ENCODE measurements at regions not wholly inside any gene's neighbourhood (a gene's known extent, or its start where the extent isn't known, plus 50 kb on each side); places are given as distances from the start of the nearest gene placed in this dataset.

- intact Hi-C loops (cut with micrococcal nuclease): no loop called here
Observed at GRCh38 chr10:131701131-131701947, 199.5 kb upstream of the PPP2R2D start.

More at GRCh38 chr10:131701131-131701947, 199.5 kb upstream of the PPP2R2D start:
- no peak overlapping the region for H3K4me3 ChIP-seq (replicated peaks in 1 of 3; ENCODE audit: low read depth in 2 of 3, low read length in 3 of 3)
- H3K9me3 ChIP-seq (replicated peaks in 1 of 2; ENCODE audit: control insufficient read depth in 1 of 2, insufficient read depth in 1 of 2, low read length in 2 of 2): peaks cover 0 to 4% of the 10 kb centered on the region in 2 donors
- no peak for DNase-seq
- no peak overlapping the region for H3K9ac ChIP-seq (ENCODE audit: insufficient read depth, low read length, poor library complexity, severe bottlenecking)
- no peaks in the 10 kb centered on the region for H3K36me3 Mint-ChIP-seq
- H3K9me3 Mint-ChIP-seq: peaks cover 0 to 3% (median under 1%) of the 10 kb centered on the region in 7 donors
- H2AFZ ChIP-seq (ENCODE audit: insufficient read depth, low read depth, low read length, poor library complexity, severe bottlenecking): no peak overlapping the region
- no peaks in the 10 kb centered on the region for H3K4me1 ChIP-seq (ENCODE audit: control insufficient read depth in 1 of 2, insufficient read depth in 2 of 2, low read length in 2 of 2)
- H3K4me2 ChIP-seq (replicated peaks; ENCODE audit: extremely low read depth, low read length, poor library complexity, severe bottlenecking): no peak overlapping the region
- H4K20me1 ChIP-seq (ENCODE audit: insufficient read depth, low read length): no peaks in the 10 kb centered on the region
- H3K4me1 Mint-ChIP-seq: no peaks in the 10 kb centered on the region
- H3K4me3 Mint-ChIP-seq: no peak overlapping the region
- no peaks in the 10 kb centered on the region for H3K36me3 ChIP-seq (replicated peaks in 1 of 2; ENCODE audit: control insufficient read depth in 1 of 2, insufficient read depth in 2 of 2, low read length in 2 of 2)
- no peaks in the 10 kb centered on the region for H3K79me2 ChIP-seq (ENCODE audit: insufficient read depth, low read length)
- WGBS (ENCODE audit: insufficient coverage): 87% methylated on average over 14 of the region's 15 CpGs
- peaks cover 3 to 6% (median 5%) of the 10 kb centered on the region in 3 donors for H3K27me3 Mint-ChIP-seq (ENCODE audit: low read depth in 3 of 3)
- H3K27ac Mint-ChIP-seq: no peak overlapping the region
- TF ChIP-seq CTCF (IDR thresholded peaks at IDR 0.05): no peak
- H3K27ac ChIP-seq (ENCODE audit: low read depth in 1 of 2, low read length in 2 of 2): no peak overlapping the region
- no peaks in the 10 kb centered on the region for H3K27me3 ChIP-seq (ENCODE audit: control insufficient read depth in 2 of 2, insufficient read depth in 2 of 2, low read length in 2 of 2)

Data from CD14-positive monocyte (primary cell).